ENCODE measurements at regions not wholly inside any gene's neighbourhood (a gene's known extent, or its start where the extent isn't known, plus 50 kb on each side); places are given as distances from the start of the nearest gene placed in this dataset.

DNA sequence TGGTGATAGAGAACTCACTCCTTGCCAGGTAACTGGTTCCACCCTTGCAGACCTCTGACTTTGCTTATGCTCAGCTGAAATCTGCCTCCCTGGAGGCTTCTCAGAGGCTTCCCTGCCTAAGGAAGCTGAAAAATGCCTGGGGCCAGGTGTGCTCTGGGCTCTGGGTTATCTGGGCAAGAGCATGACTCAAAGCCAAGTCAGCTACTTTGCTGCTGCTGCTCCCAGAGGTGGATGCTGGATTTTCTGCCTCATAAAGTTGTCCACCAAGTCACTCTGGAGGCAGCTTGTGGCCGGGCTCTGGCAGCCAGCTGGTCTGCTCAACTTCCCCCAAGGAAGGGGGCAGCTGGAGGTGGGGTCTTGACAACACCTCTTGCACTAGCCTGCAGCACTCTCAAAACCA, 132.7 kb downstream of the PJA1 start:
- H3K4me1 Mint-ChIP-seq: peaks cover 10% of the 10 kb centered on the region in 2 donors
- DNase-seq (no peak), ATAC-seq (replicated peaks) (no peak)
- H3K27me3 Mint-ChIP-seq: peaks cover 0 to 5% of the 10 kb centered on the region in 2 donors
- no peaks in the 10 kb centered on the region for H3K9me3 Mint-ChIP-seq
- H3K4me3 Mint-ChIP-seq: no peak overlapping the region
- H3K27ac Mint-ChIP-seq: no peak overlapping the region
- H3K36me3 Mint-ChIP-seq: no peaks in the 10 kb centered on the region

- no peak overlapping the region for H3K4me3 Mint-ChIP-seq
- H3K27ac Mint-ChIP-seq: no peak overlapping the region
- H3K36me3 Mint-ChIP-seq: no peaks in the 10 kb centered on the region
- no peak for DNase-seq
- H3K27me3 Mint-ChIP-seq: peaks cover 0 to 5% of the 10 kb centered on the region in 2 donors
- no peaks in the 10 kb centered on the region for H3K9me3 Mint-ChIP-seq
- no peak for ATAC-seq (replicated peaks)
- H3K4me1 Mint-ChIP-seq: peaks cover 15 to 16% of the 10 kb centered on the region in 2 donors
These were observed 133.3 kb downstream of the PJA1 start for GRCh38 chrX:69031971-69032391.

GRCh38 chrX:69031181-69031580, 134.1 kb downstream of the PJA1 start:
- H3K4me1 Mint-ChIP-seq: peaks cover 16 to 17% of the 10 kb centered on the region in 2 donors
- H3K4me3 Mint-ChIP-seq: no peak overlapping the region
- ATAC-seq (replicated peaks) (no peak), DNase-seq (no peak)
- no peak overlapping the region for H3K27ac Mint-ChIP-seq
- H3K9me3 Mint-ChIP-seq: no peaks in the 10 kb centered on the region
- peaks cover 0 to 5% of the 10 kb centered on the region in 2 donors for H3K27me3 Mint-ChIP-seq
- no peaks in the 10 kb centered on the region for H3K36me3 Mint-ChIP-seq

- ATAC-seq (replicated peaks) (no peak), DNase-seq (no peak)
- no peak overlapping the region for H3K4me3 Mint-ChIP-seq
- H3K36me3 Mint-ChIP-seq: no peaks in the 10 kb centered on the region
- no peak overlapping the region for H3K27ac Mint-ChIP-seq
- H3K9me3 Mint-ChIP-seq: no peaks in the 10 kb centered on the region
- H3K4me1 Mint-ChIP-seq: peaks cover 16 to 17% of the 10 kb centered on the region in 2 donors
- peaks cover 0 to 5% of the 10 kb centered on the region in 2 donors for H3K27me3 Mint-ChIP-seq
These were observed 135.5 kb downstream of the PJA1 start for GRCh38 chrX:69029771-69030170.

DNA sequence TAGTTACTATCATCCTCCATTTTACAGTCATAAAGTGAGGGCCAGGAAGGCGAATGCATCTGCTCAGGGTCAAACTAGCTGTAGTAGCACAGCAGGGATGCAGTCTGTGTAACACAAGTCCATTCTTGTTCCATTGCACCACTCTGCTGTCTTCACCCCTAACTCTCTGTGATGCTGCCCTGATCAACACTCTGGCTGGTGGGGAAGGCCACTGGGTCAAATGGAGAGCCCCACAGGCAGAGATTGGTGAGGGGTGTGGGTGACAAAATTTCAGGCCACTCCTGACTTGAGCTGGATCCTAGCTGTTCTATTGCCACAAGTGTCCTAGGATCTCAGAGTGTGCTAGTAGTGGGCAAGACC, 136.5 kb downstream of the PJA1 start:
- Mint-ChIP-seq H3K9me3 (no peaks in the 10 kb centered on the region), H3K27ac (no peak overlapping the region), H3K4me3 (no peak overlapping the region), H3K4me1 (peaks cover 16 to 17% of the 10 kb centered on the region in 2 donors), H3K27me3 (no peaks in the 10 kb centered on the region), H3K36me3 (no peaks in the 10 kb centered on the region)
- peak in 1 of 2 donors; percentile 40 for ATAC-seq (replicated peaks)
- DNase-seq: no peak

DNA sequence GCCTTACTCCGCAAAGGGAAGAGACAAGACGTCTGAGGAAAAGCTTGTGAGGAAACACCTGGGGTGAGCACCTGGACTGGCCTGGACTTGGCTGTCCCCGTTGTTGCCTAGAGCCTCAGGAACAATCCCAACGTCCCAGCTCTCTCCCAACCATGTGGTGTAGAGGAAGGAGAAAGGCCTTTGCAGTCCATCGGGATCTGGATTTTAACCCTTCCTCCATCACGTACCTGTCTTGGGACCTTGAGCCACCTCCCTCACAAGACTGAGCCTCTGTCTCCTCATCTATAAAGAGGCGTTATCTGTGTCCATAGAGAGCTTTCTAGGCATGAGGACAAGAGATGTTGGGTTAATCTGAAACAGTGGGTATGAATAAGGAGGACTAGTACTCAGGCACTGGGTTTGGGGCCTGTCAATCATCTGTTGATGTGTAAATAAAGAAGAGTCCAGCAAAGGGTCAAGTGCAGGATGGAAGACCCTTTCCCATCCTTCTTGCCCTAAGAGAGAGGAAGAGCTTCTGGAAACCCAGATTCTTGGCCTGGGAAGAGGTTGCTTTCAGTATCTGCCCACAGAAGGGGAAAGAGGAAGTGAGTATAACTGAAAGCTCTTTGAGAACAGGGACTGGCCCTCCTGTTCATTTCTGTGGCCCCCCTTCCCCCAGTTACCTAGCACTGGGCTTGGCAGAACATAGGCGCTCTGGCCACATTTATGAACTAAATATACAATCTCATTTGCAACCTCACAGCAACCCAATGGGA, 137.1 kb downstream of the PJA1 start:
- no peak overlapping the region for H3K4me3 Mint-ChIP-seq
- no peaks in the 10 kb centered on the region for H3K27me3 Mint-ChIP-seq
- H3K9me3 Mint-ChIP-seq: no peaks in the 10 kb centered on the region
- H3K4me1 Mint-ChIP-seq: peaks cover 16 to 17% of the 10 kb centered on the region in 2 donors
- peak overlapping the region; percentile 33 for H3K27ac Mint-ChIP-seq
- H3K36me3 Mint-ChIP-seq: no peaks in the 10 kb centered on the region
- ATAC-seq (replicated peaks) (peak; percentile 90 to 92), DNase-seq (peak; percentile 22)

- H3K36me3 Mint-ChIP-seq: no peaks in the 10 kb centered on the region
- H3K27me3 Mint-ChIP-seq: no peaks in the 10 kb centered on the region
- ATAC-seq (replicated peaks) (peak; percentile 41 to 69), DNase-seq (peak; percentile 28)
- H3K27ac Mint-ChIP-seq: peak overlapping the region; percentile 33
- peaks cover 16 to 17% of the 10 kb centered on the region in 2 donors for H3K4me1 Mint-ChIP-seq
- no peaks in the 10 kb centered on the region for H3K9me3 Mint-ChIP-seq
- no peak overlapping the region for H3K4me3 Mint-ChIP-seq
These were observed 137.9 kb downstream of the PJA1 start for GRCh38 chrX:69027181-69028005.

DNA sequence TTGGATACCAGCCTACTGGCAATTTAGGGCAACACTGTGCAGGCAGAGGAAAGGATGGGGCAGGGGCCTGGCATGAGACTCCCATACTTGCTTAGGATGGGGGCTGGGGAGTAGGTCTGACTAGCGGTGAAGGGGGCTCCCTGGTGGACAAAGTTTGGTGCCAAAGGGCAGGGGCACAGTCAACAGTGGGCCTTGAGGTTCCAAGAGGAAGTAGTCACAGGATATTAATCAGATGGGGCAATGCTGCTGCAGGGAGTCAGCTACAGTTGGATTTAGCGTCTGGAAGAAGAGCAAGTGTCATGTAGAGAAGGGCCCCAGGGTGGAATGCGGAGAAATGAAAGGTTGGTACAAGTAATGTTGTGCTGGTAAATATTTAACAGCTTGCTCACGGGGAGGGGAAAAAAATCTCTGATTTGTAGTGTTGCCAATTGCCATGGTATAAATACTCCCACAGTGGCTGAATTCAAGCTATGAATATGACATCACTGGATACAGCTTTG, 139.4 kb downstream of the PJA1 start:
- Mint-ChIP-seq H3K4me3 (no peak overlapping the region), H3K9me3 (no peaks in the 10 kb centered on the region), H3K4me1 (peaks cover 16 to 17% of the 10 kb centered on the region in 2 donors), H3K36me3 (no peaks in the 10 kb centered on the region), H3K27me3 (no peaks in the 10 kb centered on the region), H3K27ac (no peak overlapping the region)
- no peak for DNase-seq
- ATAC-seq (replicated peaks): no peak

- no peaks in the 10 kb centered on the region for H3K36me3 Mint-ChIP-seq
- no peaks in the 10 kb centered on the region for H3K27me3 Mint-ChIP-seq
- H3K4me1 Mint-ChIP-seq: peaks cover 16 to 17% of the 10 kb centered on the region in 2 donors
- H3K27ac Mint-ChIP-seq: no peak overlapping the region
- DNase-seq: no peak
- no peak overlapping the region for H3K4me3 Mint-ChIP-seq
- no peaks in the 10 kb centered on the region for H3K9me3 Mint-ChIP-seq
- no peak for ATAC-seq (replicated peaks)
These were observed 140.3 kb downstream of the PJA1 start for GRCh38 chrX:69024931-69025330.

- H3K9me3 Mint-ChIP-seq: no peaks in the 10 kb centered on the region
- peaks cover 0 to 4% of the 10 kb centered on the region in 2 donors for H3K27me3 Mint-ChIP-seq
- peaks cover 16 to 17% of the 10 kb centered on the region in 2 donors for H3K4me1 Mint-ChIP-seq
- ATAC-seq (replicated peaks): no peak
- H3K4me3 Mint-ChIP-seq: no peak overlapping the region
- H3K27ac Mint-ChIP-seq: no peak overlapping the region
- no peaks in the 10 kb centered on the region for H3K36me3 Mint-ChIP-seq
- DNase-seq: no peak
These were observed 141.0 kb downstream of the PJA1 start for GRCh38 chrX:69024161-69024736.

- H3K4me1 Mint-ChIP-seq: peaks cover 5 to 6% of the 10 kb centered on the region in 2 donors
- H3K9me3 Mint-ChIP-seq: no peaks in the 10 kb centered on the region
- H3K36me3 Mint-ChIP-seq: no peaks in the 10 kb centered on the region
- no peak overlapping the region for H3K4me3 Mint-ChIP-seq
- H3K27ac Mint-ChIP-seq: no peak overlapping the region
- no peak for ATAC-seq (replicated peaks)
- peaks cover 0 to 4% of the 10 kb centered on the region in 2 donors for H3K27me3 Mint-ChIP-seq
- DNase-seq: no peak
These were observed 142.8 kb downstream of the PJA1 start for GRCh38 chrX:69022430-69022829.

GRCh38 chrX:69021141-69021960, 143.9 kb downstream of the PJA1 start:
- Mint-ChIP-seq H3K36me3 (no peaks in the 10 kb centered on the region), H3K27me3 (peaks cover 0 to 8% of the 10 kb centered on the region in 2 donors), H3K4me1 (peaks cover 0 to 2% of the 10 kb centered on the region in 2 donors), H3K9me3 (no peaks in the 10 kb centered on the region), H3K27ac (no peak overlapping the region), H3K4me3 (no peak overlapping the region)
- ATAC-seq (replicated peaks): no peak
- DNase-seq: no peak

DNA sequence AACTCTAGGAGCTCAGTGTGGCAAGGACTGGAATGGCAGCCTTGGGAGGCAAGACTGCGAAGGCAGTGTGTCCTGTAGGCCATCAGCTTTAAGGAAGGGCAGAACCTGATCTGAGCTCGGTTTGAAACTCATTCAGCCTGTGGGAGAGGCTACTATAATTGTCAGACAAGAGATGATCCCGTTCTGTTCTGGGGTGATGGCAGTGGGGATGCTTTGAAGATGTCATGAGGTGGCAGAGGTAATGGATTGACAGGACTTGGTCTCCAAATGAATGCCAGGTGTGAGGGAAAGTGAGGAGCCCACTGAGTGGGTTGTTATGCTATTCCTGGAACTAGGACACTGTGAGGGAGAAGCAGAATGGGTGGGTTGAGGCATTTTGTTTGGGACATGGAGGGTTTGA, 144.9 kb downstream of the PJA1 start:
- Mint-ChIP-seq H3K36me3 (no peaks in the 10 kb centered on the region), H3K27ac (no peak overlapping the region), H3K9me3 (no peaks in the 10 kb centered on the region), H3K4me1 (no peaks in the 10 kb centered on the region), H3K27me3 (peaks cover 0 to 8% of the 10 kb centered on the region in 2 donors), H3K4me3 (no peak overlapping the region)
- no peak for DNase-seq
- ATAC-seq (replicated peaks): no peak

Data from stimulated activated naive B cell treated with anti-CD40 and anti-IgM and Interleukin-4, amounts not matched to agents 10 μg/mL and 1 μg/mL and 100 μg/mL, for 72 hours (primary cell).